Colon (tissue), 2 donors: ENCODE measurements at regions not wholly inside any gene's neighbourhood (a gene's known extent, or its start where the extent isn't known, plus 50 kb on each side); places are given as distances from the start of the nearest gene placed in this dataset.
"Not testable (repeated sequence)": the region's sequence is repeated elsewhere in the genome, so short reads cannot be mapped to it uniquely, and the experiment has no call there.

Experiments used
- FAIRE-seq: peaks from 2 replicates; lab custom pipeline; 2012; peaks lifted over from hg19 to GRCh38; lab: Jason Lieb, UNC
- donor health status: control.
- donor health status: control.

DNA sequence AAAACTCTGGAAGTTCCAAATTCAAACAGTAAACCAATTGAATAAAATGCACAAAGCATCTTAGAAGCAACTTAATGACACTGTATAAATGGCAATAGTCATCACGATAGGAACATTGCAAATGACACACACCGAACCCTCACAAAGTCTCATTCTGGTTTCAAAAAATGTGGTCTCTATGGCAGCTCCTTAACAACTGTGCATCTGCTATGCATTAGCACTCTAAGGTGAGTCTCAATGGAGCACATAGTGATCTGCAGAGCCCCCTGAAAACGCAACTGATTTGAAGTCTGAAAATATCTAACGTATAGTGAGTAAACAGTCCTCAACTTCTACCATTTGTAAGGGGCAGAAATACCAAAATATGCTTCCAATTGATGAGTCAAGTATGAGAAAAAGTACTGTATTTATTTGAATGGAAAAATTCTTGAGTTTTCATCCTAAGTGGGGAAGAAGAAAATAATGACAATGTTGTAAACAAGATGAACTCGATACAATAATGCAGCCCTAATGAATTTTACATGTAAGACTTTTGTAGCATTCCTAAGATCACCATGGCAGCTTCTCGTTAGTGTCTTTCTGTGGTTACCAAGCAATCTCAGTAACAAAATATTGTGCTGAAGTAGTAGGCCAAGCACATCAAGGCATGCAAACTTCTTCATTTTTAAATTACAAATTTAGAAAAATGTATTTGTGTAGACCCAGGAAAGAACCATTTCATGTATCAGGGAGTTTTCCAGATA is 517.5 kb upstream of the FAM174A start:
- FAIRE-seq, result no peak

DNA sequence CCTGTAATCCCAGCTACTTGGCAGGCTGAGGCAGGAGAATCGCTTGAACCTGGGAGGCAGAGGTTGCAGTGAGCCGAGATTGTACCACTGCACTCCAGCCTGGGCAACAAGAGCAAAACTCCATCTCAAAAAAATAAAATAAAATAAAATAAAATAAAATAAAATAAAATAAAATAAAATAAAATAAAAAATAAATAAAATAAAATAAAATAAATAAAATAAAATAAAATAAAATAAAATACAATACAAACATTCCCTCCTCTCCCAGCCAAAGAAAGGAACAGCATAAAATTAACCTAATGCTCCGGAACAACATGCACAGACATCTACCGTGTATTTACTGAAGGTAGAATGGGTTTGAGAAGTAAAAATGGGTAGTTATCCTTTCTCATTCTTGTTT is 521.9 kb upstream of the FAM174A start:
- FAIRE-seq, result not testable (repeated sequence)

DNA sequence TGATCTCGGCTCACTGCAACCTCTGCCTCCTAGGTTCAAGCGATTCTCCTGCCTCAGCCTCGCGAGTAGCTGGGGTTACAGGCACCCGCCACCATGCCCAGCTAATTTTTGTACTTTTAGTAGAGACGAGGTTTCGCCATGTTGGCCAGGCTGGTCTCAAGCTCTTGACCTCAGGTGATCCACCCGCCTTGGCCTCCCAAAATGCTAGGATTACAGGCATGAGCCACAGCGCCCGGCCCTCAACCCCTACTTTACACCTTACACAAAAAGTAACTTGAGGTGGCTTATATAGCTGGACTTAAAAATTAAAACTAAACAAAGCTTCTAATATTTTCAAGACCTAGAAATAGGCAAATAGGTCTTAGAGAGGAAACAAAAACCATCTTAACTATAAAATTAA is 524.0 kb upstream of the FAM174A start:
- FAIRE-seq, result not testable (repeated sequence)

DNA sequence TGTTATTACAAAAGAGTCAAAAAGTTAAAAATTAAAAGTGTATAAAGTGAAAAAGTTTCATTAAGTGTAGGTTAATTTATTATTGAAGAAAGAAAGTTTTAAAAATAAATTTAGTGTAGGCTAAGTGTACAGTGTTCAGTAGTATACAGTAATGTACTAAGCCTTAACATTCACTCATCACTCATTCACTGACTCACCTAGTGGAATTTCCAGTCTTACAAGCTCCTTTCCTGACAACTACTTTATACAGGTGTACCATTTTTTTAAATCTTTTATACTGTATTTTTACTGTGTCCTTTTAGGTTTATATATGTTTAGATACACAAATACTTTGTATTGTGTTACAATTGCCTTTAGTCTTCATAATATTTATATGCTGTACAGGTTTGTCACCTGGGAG is 530.2 kb upstream of the FAM174A start:
- no peak for FAIRE-seq

DNA sequence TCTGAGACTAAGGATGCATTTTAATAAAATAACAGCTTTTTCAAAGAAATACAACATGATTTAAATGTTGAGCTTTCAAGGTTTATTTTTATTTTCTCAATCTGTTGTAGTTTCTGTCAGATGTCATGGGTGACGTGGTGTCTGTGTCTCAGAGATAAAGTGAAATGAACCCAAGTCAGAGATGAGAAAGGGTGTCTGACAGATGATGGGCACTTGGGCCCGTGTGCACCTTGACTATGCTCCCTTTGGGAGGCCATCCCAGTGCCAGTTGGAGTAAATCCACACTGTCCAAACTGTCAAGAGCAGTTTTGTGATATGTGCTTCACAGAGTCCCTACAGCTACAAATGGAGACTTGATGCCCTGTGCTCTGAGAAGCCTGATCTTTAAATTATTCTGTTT is 536.9 kb upstream of the FAM174A start:
- FAIRE-seq, result no peak

DNA sequence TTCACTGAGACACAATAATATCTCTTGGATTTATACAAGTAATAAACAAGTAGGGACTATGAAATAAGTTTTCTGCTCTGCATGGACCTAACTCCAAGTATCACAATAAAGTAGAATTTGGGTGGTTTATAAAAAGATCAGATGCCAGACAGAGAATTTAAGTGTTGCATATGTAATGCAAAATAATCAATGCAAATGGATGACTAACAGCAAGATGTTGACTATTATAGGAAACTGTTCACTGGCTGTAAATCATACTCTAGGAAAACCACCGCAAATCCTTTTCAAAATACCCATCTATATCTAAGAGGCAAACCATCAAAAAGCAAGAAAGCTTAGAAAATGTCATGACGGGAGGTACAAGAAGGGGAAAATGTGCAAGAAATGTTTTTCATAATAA is 539.8 kb upstream of the FAM174A start:
- FAIRE-seq, result no peak

DNA sequence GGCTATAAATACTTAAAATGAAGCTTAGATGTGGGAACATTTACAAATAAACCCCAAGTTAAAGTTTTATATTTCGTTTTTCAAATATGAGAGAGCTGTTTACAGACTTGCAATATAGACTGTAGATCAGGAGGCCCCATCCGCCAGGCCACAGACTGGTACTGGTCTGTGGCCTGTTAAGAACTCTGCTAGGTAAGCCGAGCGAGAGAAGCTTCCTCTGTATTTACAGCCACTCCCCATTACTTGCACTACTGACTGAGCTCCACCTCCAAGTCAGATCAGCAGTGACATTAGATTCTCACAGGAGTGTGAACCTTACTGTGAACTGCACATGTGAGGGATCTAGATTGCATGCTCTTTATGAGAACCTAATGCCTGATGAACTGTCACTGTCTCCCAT is 561.4 kb upstream of the FAM174A start:
- FAIRE-seq, result no peak

DNA sequence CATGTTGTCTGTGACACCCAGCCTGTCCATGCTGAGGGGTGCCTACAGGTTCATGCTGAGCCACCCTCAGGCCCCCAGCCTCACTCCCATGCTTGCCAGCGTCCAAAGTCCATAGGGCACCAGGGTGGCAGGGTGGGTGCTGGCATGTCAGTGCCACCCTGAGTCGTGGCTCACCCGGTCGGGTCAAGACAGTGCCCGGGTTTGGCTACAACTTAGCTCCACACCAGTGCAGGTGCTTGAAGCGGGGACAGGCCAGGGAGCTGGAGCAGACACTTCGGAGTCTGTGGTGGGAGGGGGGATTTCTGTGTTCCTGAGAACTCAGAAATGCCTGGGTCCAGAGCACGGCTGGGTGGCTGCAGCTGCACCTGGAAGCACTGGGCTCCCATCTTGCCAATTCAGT is 579.2 kb upstream of the FAM174A start:
- FAIRE-seq, result no peak

DNA sequence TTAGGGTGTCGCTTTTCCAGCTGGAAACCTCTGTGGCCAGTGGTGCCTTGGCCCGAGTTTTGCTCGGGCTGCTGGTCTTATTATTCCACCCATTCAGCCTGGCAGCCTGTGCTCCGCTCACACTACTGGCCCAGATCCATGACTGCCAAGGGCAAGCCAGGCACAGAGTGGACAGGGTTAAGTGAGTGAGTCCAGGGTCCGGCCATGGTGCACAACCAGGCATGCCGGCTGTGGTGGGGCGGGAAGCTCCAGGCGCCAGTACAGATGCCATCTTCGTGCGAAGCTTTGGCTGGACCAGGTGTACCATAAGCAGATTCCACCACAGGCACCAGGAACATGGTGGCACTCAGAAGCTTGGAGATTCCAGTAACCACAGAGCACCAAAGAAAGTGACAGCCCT is 580.2 kb upstream of the FAM174A start:
- no peak for FAIRE-seq

DNA sequence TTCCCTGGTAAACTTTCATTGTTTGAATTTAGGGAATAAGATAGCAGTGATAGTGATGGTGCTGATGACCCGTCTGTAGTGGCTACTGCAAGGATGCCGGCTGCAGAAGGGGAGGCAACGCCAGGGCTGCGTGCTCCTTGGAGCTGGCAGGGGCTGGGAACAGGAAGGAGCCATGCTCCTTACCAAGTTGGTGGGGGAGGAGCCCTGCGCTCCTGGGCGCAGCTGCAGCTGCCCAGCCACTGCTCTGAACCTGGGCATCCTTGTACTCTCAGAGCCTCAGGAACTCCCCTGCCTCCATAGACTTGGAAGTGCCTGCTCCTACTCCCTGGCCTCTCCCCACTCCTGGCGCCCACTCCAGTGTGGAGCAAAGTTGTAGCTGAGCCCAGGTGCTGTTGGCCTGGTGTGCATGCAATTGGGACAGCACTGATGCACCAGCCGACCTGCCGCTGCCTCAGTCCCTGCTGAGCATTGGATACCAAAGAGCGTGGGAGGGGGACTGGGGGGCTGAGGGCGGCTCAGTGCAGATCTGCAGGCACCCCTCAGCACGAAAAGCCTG is 585.1 kb upstream of the FAM174A start:
- no peak for FAIRE-seq

DNA sequence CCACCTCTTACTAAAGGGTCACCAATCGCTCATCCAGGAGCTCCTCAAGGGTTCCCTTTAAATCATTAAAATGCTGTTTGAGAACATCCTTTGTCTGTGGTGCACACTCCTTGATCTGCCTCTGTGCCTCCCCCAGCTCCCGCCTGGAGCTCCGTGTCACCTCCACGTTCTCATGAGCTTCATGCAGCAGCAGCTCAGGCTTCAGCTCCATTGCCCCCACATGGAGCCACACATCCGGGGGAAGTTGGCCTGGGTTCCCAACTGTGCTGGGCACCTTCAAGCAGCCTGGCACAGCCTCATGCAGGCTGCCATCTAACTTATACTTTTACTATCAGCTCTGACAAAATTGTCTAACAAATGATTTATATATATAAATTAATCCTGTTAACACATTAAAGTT is 585.8 kb upstream of the FAM174A start:
- FAIRE-seq, result no peak

DNA sequence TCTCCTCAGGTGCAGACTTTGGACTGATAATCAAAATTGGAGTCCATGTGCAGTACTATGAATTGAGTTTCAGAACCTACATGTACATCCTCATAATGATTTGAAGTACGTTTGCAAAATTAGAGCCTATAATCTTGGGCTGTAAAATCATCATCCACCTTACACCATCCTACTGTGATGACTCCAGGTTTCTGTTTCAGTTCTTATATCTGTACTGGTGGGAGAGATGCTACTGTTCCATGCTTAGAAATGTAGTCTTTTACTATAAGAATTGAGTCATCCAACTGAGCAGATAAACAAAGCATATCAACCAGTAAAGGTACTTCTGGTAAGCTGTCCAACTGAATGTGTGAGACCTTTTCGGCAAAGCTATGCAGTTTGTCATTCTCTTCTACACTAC is 586.3 kb upstream of the FAM174A start:
- no peak for FAIRE-seq

DNA sequence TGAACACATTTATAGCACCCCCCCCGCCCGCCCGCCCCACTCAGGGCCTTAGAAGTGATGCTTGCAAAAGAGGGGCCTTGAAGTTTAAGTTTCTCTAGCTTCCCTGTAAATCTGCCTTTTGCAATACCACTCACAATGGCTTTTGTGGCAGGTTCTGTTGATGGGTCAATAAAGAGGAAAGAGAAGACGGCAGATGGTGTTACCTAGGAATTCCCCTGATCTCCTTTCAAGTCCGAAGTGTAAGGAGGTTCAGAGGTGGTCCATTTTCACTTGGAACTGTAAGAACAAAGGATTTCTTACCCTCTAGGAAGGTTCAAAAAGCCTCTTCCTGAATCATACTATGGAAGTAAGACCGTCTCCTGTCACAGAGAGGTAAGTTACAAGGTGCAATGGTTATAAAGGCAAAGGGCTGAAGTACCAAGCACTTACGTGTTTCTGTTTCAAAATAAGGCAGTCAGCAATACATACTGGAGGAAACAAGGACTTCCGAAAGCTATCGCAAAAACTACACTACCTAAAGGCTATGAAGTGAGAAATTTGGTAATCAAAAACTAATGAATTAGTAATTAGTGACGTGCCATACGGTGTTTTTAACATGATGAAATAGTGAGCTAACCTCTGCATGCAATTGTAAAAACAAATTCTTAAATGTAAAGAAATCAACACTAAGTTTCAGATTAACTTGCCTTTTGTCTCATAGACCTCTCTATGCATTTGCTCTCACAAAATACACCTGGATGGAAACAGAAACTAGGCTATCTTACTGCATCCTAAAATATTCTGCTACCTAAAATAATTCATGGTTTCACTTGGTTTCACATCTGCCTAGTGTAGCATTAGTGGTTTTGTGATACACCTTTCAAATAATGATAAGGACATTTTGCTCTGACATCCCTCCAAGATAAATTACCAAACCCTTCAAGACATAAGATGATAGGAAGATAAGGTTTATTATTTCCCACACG is 589.4 kb upstream of the FAM174A start:
- FAIRE-seq, result no peak

DNA sequence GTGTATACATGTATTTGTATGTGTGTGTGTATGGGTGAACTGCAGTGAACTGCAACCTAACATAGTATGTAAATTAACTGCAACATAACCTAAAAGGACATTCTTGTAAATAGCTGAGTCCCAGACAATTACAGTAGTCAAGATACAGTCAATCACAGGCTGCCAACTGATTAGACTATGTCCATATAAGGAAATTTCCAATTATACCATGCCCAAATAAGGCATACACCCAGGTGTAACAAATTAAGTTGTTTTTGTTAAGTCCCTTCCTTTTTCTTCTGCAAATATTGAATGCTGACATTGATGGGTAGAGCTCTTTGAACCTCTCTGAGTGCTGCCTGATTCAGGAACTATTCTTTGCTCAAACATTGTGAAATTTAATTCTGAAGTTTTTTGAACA is 594.6 kb upstream of the FAM174A start:
- FAIRE-seq, result no peak

DNA sequence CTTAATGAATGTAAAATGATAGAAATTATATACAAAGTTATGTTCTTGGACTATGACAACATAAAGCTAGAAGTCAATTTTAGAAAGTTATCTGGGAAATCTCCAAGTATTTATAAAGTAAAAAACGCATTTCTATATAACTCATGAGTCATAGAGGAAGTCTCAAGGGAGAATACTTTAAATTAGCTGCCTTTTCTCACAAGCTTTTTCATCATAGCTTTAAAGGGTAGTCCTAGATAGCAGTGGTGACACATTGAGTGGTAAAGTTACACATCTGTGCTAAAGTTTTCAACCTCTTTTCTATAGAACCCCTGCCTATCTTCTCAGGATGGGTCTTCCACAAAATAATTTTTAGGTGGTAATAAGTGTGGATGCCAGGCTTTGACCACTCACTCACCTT is 598.3 kb upstream of the FAM174A start:
- no peak for FAIRE-seq

DNA sequence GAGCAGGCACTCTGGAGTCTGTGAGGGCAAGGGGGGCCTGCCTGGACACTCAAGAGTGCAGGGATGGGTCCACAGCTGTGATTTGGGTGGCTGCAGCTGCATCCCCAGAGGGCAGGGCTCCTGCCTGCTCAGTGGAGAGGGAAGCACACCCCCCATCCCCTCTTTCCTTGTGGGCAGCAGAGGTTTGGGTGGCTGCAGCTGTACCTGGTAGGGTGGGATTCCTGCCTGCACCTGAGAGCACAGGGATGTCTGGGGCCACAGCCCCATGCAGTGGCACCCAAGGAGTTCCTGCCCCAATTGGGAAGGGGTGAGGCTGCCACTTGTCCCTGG is 605.4 kb upstream of the FAM174A start:
- no peak for FAIRE-seq

DNA sequence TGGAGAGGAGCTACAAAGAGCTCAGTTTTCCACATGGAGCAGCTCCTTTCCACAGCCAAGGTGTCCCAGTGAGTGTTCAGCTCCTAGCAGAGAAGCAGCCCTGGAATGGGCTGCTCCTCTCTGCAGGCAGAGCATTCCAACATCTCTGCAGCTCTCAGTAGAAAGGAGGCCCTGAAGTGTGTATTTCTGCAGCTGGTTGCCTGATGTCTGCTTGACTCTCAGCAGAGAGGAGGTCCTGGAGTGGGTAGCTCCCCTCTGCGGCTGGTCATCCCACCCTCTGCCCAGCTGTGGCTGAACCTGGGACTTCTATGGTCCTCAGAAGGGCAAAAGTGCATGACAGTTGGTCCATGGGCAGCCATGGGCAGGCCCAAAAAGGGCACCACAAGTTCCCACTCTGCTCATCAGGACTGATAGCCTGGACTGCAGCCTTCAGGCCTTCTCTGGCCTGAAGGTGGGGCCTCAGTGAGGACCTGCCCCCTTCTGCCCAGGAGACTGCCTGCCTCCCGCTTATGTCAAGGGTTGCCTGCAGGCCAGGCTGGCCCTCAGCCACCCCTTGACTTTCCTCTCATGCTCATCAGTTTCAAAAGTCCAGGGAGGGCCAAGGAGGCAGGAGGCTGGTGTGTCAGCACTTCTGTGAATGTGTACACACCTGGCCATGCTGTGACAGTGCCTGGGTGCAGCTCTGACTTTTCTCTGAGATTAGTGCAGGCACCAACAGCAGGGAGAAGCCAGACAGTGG is 605.9 kb upstream of the FAM174A start:
- FAIRE-seq, result no peak

DNA sequence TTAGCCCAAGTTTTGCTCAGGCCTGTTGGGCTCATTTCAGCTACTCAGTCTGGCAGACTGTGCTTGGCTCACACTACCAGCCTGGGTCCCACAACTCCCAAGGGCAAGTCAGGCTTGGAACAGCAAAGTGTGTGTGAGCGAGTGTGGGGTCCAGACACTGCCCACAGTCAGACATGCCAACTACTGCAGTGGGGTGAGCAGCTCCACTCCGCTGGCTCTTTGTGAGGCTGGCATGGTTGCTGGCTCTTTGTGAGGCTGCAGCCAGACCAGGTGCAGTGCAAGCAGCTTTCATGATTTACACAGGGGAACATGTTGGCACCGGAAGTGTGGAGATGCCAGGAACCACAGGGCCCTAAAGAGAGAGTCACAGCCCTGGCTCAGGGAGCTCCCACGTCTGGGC is 606.7 kb upstream of the FAM174A start:
- FAIRE-seq, result no peak

DNA sequence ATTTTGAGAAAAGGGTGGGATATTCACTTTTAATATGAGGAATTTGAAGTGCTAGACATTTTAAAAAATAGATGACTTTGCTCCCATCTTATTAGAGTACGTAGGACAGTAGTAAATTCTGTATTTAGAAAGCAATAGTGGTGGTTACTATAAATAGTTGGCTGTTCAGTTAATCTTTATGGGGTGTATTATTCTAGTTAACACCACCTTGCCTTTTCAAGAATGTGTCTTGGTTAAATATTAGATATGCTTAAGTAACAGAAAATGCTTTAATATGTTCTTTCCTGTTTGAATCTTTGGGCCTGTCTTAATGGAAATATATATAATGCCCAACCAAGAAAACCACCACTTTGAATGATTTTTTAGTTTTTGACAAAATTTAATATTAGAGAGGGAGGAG is 608.7 kb upstream of the FAM174A start:
- FAIRE-seq, result no peak

DNA sequence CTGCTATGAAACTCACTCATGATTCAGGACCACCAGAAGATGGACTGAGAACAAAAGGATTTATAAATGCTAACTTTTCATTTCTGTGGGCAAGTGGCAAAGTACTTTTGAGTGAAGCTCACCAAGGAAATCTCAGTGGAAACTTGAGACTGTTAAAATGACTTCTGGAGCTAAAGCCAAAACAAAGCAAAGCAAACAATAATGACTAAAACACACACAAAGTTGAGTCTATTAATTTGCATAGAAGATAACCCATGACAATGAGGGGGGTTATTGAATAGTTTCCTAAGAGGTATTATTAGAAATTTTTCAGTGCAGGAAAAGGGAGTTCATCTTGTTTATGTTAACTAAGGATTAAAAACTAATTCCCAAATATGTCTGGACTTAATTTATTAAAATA is 612.8 kb upstream of the FAM174A start:
- FAIRE-seq, result no peak

DNA sequence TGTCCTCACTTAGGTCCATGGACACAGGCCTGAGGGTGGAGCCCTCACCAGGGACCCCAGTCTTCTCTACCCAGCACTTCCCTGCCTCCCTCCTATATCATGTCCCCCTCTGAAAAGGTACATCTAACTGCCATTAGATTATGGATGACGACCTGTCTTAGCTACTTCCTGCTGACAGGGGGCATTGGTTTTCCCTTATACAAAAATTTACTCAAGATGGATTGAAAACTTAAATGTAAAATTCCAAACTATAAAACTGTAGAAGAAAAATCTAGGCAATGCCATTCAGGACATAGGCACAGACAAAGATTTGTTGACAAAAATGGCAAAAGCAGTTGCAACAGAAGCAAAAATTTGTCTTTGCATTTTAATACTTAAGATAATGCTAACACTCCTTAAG is 623.2 kb upstream of the FAM174A start:
- no peak for FAIRE-seq

DNA sequence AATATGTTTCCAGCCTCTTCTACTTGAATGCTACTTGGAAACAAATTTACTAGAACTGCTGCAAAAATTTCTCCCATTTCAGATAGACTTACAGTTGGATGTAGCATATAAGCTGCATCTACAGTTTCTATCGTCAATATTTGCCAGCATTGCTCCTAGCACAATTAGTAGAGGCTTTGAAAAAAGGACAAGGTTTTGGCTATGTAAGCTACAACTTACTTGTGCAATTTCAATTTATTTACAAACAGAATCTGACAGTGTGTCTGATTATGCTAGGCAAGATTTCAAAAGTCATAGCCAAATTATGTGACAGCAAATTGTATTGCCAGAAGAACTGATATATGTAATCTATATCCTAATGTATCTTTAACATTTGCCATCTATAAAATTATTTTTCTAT is 628.4 kb upstream of the FAM174A start:
- no peak for FAIRE-seq

DNA sequence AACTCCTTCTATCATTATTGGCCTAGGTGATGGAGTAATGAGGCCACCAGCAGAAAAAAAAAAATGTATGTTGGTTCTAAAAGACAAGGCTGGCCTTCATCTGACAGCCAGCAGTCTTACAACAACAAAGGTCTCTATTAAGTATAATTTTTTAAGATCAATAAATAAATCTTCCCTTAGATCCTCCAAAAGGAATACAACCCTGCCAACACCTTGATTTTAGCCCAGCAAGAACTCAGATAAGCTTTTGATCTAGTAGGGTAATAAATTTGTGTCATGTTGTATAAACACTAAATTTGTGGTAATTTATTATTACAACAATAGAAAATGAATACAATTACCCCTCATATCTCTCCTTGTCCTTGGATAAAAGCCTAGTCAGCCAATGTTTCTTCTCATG is 633.2 kb upstream of the FAM174A start:
- no peak for FAIRE-seq
